ENCODE measurements at regions not wholly inside any gene's neighbourhood (a gene's known extent, or its start where the extent isn't known, plus 50 kb on each side); places are given as distances from the start of the nearest gene placed in this dataset.

- Histone ChIP-seq H2AFZ (no peak overlapping the region), H3F3A (replicated peaks; ENCODE audit: low read depth) (no peaks in the 10 kb centered on the region), H3K36me3 (ENCODE audit: insufficient read depth) (no peaks in the 10 kb centered on the region), H3K4me1 (ENCODE audit: insufficient read depth) (no peaks in the 10 kb centered on the region), H3K27ac (ENCODE audit: low read depth) (no peak overlapping the region), H3K79me2 (replicated peaks; ENCODE audit: insufficient read depth) (no peaks in the 10 kb centered on the region), H4K20me1 (replicated peaks; ENCODE audit: insufficient read depth) (no peaks in the 10 kb centered on the region), H3K9me2 (ENCODE audit: insufficient read depth) (no peaks in the 10 kb centered on the region), H3K27me3 (ENCODE audit: insufficient read depth) (no peaks in the 10 kb centered on the region), H3K4me2 (no peak overlapping the region), H3K4me3 (no peak overlapping the region)
- ATAC-seq: no peak
- TF ChIP-seq JUNB (IDR thresholded peaks at IDR 0.05; ENCODE audit: unreplicated experiment): no peak
- TF ChIP-seq REST (IDR thresholded peaks at IDR 0.05; ENCODE audit: unreplicated experiment): no peak
- TF ChIP-seq ZNF114 (CRISPR knock-in tag; IDR thresholded peaks at IDR 0.05): no peak
- no peak for TF ChIP-seq POLR2AphosphoS5 (IDR thresholded peaks at IDR 0.05; ENCODE audit: low read depth)
- Mint-ChIP-seq H3K27ac (no peak overlapping the region), H3K4me1 (no peaks in the 10 kb centered on the region), H3K4me3 (no peak overlapping the region), H3K27me3 (ENCODE audit: insufficient read depth, low read depth, poor library complexity) (no peaks in the 10 kb centered on the region), H3K9me3 (no peaks in the 10 kb centered on the region), H3K36me3 (ENCODE audit: low read depth) (no peaks in the 10 kb centered on the region)
- DNase-seq (ENCODE audit: low spot score): no peak
These were observed 1140.3 kb upstream of the DDX18 start for GRCh38 chr2:116674188-116674587.

- no peaks in the 10 kb centered on the region for H3K4me1 Mint-ChIP-seq
- Histone ChIP-seq H3K79me2 (replicated peaks; ENCODE audit: insufficient read depth) (no peaks in the 10 kb centered on the region), H2AFZ (no peak overlapping the region), H3K4me1 (ENCODE audit: insufficient read depth) (no peaks in the 10 kb centered on the region), H3K4me3 (no peak overlapping the region), H3K9me2 (ENCODE audit: insufficient read depth) (no peaks in the 10 kb centered on the region), H4K20me1 (replicated peaks; ENCODE audit: insufficient read depth) (no peaks in the 10 kb centered on the region), H3K27ac (ENCODE audit: low read depth) (no peak overlapping the region), H3K36me3 (ENCODE audit: insufficient read depth) (no peaks in the 10 kb centered on the region), H3F3A (replicated peaks; ENCODE audit: low read depth) (no peaks in the 10 kb centered on the region), H3K4me2 (no peak overlapping the region), H3K27me3 (ENCODE audit: insufficient read depth) (no peaks in the 10 kb centered on the region)
- DNase-seq (ENCODE audit: low spot score) (no peak), ATAC-seq (no peak)
- no peak overlapping the region for H3K4me3 Mint-ChIP-seq
- H3K27ac Mint-ChIP-seq: no peak overlapping the region
- no peaks in the 10 kb centered on the region for H3K27me3 Mint-ChIP-seq (ENCODE audit: insufficient read depth, low read depth, poor library complexity)
- H3K36me3 Mint-ChIP-seq (ENCODE audit: low read depth): no peaks in the 10 kb centered on the region
- H3K9me3 Mint-ChIP-seq: no peaks in the 10 kb centered on the region
- TF ChIP-seq EZH2 (IDR thresholded peaks at IDR 0.05; ENCODE audit: low read depth, unreplicated experiment): no peak
- no peak for TF ChIP-seq ZNF114 (CRISPR knock-in tag; IDR thresholded peaks at IDR 0.05)
- TF ChIP-seq ETS1 (IDR thresholded peaks at IDR 0.05): no peak
- no peak for TF ChIP-seq REST (IDR thresholded peaks at IDR 0.05; ENCODE audit: unreplicated experiment)
- TF ChIP-seq EZH2phosphoT487 (IDR thresholded peaks at IDR 0.05; ENCODE audit: unreplicated experiment): no peak
- TF ChIP-seq CREB1 (CRISPR knock-in tag; IDR thresholded peaks at IDR 0.05; ENCODE audit: low read depth): no peak
- TF ChIP-seq JUNB (IDR thresholded peaks at IDR 0.05; ENCODE audit: unreplicated experiment): no peak
- TF ChIP-seq POLR2AphosphoS5 (IDR thresholded peaks at IDR 0.05; ENCODE audit: low read depth): no peak
These were observed 1137.7 kb upstream of the DDX18 start for GRCh38 chr2:116676776-116677175.
